ENCODE measurements at regions not wholly inside any gene's neighbourhood (a gene's known extent, or its start where the extent isn't known, plus 50 kb on each side); places are given as distances from the start of the nearest gene placed in this dataset.

DNA sequence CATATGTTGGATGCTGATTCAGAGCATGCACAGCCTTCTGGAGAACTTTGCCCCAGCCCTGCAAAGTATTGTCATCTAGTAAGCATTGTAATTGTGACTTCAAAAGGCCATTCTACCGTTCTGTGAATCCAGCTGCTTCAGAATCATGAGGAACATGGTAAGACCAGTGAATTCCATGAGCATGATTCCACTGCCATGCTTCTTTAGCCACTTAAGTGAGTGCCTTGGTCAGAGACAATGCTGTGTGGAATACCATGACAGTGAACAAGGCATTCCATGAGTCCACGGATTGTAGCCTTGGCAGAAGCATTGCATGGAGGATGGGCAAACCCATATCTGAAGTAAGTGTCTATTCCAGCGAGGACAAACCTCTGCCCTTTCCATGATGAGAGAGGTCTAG lies 123.7 kb downstream of the S1PR1 start:
- TF ChIP-seq POLR2A (IDR thresholded peaks at IDR 0.05) (no peak), CTCF (IDR thresholded peaks at IDR 0.05) (no peak)
